Daoy (cell line): ENCODE measurements at regions not wholly inside any gene's neighbourhood (a gene's known extent, or its start where the extent isn't known, plus 50 kb on each side); places are given as distances from the start of the nearest gene placed in this dataset.

Experiments
- DNase-seq: peaks from one replicate; pipeline ENCODE4 v3.0.0-alpha.2; 2015; ENCODE audit warnings: low read depth

DNA sequence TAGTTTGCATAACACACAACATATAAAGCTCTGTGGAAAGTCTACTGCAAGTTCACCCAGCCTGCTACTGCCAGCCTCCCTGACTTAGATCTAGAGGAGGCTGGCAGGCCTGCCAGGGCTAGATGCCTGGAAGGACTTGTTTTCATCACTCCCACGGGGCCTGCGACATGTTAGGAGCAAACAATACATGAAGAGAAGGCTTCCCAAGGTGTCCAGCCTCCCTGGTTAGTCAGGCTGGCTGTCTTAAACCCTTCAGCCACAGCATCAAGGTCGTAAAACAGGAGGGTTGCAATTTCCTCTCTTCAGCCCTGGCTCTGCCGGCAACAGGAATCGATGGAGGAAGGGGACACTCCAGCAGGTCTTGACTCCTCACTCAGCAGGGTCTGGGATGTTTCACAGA is 104.5 kb downstream of the NGF start:
- DNase-seq = no peak

GRCh38 chr1:115230281-115230680 is 107.8 kb downstream of the NGF start:
- no peak for DNase-seq

- no peak for DNase-seq
These were observed 109.0 kb downstream of the NGF start for GRCh38 chr1:115229016-115229415.

GRCh38 chr1:115228191-115228590 is 109.9 kb downstream of the NGF start:
- DNase-seq = no peak

GRCh38 chr1:115227346-115228082 is 110.5 kb downstream of the NGF start:
- DNase-seq = no peak

DNA sequence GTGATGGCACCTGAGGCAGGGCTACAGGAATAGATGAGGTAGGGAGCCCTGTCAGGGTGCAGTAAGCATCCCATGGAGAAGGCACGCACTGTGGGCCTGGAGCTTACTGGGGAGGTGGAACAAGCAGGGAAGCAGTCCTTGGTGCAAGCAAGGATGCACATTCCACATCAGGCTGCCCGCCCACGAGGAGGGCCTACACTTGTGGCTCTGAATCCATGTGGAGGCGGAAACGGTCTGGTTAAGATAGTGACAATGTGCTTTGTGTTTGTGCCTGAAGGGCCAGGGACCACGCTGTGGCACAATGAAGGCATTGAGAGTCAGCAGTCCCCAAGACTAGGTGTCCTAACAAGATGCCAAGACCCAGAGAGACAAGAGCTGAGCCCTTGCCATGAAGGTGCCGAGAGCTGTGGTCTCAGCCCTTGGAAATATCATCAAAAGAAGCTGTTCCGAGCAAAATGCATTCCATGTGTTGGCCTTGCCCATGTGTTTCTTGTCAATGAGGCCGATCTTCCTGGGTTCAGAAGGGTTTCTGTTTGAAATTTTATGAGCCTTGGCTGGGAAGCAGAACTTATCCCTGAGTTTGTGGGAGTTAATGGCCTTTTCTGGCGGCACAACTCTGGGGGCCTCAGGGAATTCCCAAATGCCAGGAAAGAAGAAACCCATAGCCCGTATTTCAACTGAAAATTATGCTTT is 111.9 kb downstream of the NGF start:
- DNase-seq = no peak

- no peak for DNase-seq
These were observed 113.4 kb downstream of the NGF start for GRCh38 chr1:115224636-115225035.

- DNase-seq = peak; percentile 65
These were observed 115.2 kb downstream of the NGF start for GRCh38 chr1:115222616-115223402.

- no peak for DNase-seq
These were observed 117.4 kb downstream of the NGF start for GRCh38 chr1:115220340-115221270.

GRCh38 chr1:115219927-115220326 is 118.1 kb downstream of the NGF start:
- no peak for DNase-seq

DNA sequence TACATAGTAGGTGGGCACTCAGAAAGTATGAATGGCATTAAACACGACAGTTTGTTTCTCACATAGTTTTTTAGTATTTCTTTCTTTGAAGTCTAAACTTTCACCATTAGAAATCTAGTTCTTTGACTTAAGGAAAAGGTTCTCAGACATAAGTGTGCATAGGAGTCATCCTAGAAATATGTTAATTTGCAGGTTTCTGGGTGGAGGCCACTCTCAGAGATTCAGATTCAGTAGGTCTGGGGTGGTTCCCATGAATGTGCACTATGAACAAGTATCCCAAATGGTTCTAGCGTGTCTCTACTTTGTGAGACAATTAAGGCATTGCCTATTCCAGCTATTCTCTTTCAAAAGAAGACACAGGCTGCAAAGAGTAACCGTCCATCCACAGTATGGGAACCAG is 119.3 kb downstream of the NGF start:
- no peak for DNase-seq

- no peak for DNase-seq
These were observed 120.0 kb downstream of the NGF start for GRCh38 chr1:115218034-115218405.

GRCh38 chr1:115217150-115218033 is 120.7 kb downstream of the NGF start:
- DNase-seq = no peak

- DNase-seq = no peak
These were observed 122.1 kb downstream of the NGF start for GRCh38 chr1:115215703-115216521.

DNA sequence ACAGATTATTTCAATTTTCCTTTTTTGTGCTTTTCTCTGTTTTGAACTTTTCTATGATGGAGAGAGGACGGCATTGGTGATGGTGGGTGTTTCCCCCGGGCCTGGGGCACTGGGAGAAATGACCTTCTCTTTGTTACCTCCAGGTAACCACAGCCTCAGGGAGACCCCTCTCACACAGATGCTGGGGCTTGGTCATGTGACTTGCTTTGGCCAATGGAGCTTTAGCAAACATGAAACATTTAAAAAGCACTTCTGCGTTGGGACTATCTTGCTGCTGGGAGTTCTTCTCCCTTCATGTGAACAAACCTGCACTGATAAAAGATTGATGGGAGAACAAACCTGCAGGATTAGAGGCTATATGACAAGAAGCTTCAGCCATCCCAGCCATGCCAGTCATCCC is 122.9 kb downstream of the NGF start:
- no peak for DNase-seq

DNA sequence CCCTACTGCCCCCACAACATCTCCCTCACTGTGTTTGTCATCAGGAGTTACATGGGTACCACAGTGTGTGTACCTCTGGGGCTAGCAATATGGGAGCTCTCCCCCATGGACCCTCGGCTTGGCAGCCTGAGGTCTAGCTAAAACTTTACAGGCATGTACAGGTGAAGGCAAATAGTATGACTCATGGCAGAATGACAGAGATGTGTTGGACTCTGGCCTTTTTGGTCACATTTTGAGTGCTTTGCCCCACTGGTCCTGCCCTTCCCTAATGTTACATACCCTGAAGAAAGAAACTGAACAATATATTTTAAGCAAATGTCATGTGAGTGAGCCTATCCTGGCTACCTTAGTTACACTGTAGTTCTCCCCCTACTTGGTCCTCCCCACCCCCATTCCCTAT is 124.0 kb downstream of the NGF start:
- DNase-seq = no peak

- no peak for DNase-seq
These were observed 123.8 kb upstream of the TSPAN2 start for GRCh38 chr1:115213130-115213529.

- no peak for DNase-seq
These were observed 121.9 kb upstream of the TSPAN2 start for GRCh38 chr1:115211071-115211745.

DNA sequence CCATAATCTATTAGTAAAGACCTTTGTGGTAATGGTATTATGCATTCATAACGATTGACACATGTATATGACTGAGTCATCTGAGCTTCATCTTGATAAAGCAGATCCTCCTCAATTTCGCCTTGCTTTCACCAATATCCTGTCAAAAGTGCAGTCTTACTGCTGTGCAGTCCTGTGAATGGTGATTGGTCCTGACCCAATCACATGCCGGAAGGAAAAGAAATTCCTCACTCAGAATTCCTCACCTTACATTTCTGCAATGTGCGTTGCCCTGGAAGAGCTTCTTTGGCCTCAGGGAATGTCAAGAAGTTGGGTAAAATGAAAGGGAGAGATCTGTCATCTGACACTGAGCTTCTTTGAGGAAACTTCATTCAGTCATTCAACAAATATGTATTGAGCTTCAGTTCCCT is 121.0 kb upstream of the TSPAN2 start:
- DNase-seq = peak; percentile 44
